Adrenal gland (tissue), 9 donors: ENCODE measurements at regions not wholly inside any gene's neighbourhood (a gene's known extent, or its start where the extent isn't known, plus 50 kb on each side); places are given as distances from the start of the nearest gene placed in this dataset.

Source experiments
- DNase-seq, 7 donors: peaks; one replicate each; pipeline ENCODE4 v3.0.0-alpha.2; 2019 to 2020
- H3K27ac ChIP-seq, 5 donors: fragments of 200-600 bp; sonication (generic) in 4 of 5; 1 replicate in 3 of 5; 2 replicates in 2 of 5; pipeline versions ENCODE4 v1.5.1 to v1.8.0; 2016 to 2020; ENCODE audit warnings: mild to moderate bottlenecking in 1 of 5
- H3K27me3 ChIP-seq: fragments of 200-600 bp; 2 replicates; pipeline ENCODE4 v1.8.0; 2021
- H3K36me3 ChIP-seq, 2 donors: fragments of 200-600 bp; replicated peaks in 1 of 2; 1 replicate in 1 of 2; 2 replicates in 1 of 2; pipeline versions ENCODE4 v1.5.1 to v1.8.0; 2018 to 2022
- H3K4me1 ChIP-seq, 2 donors: fragments of 200-600 bp; replicated peaks in 1 of 2; 1 replicate in 1 of 2; 2 replicates in 1 of 2; pipeline versions ENCODE4 v1.5.1 to v1.8.0; 2018 to 2021
- H3K4me3 ChIP-seq, 4 donors: fragments of 200-600 bp; sonication (generic) in 3 of 4; one replicate each; pipeline ENCODE4 v1.5.1; 2016 to 2018
- H3K9me3 ChIP-seq, 3 donors: fragments of 200-600 bp; sonication (generic) in 1 of 3; replicated peaks in 1 of 3; 1 replicate in 2 of 3; 2 replicates in 1 of 3; pipeline versions ENCODE4 v1.5.1 to v1.8.0; 2016 to 2021
- POLR2A ChIP-seq, 2 donors: fragments of 450-650 bp; IDR thresholded peaks; one replicate each; pipeline ENCODE4 v1.6.1; 2017; ENCODE audit warnings: antibody characterized with exemption in 2 of 2, mild to moderate bottlenecking in 2 of 2, moderate library complexity in 1 of 2
- WGBS, 4 donors: extraction: QIAGEN DNeasy Blood & Tissue Kit in 2 of 4; methylation state at CpG; one replicate each; pipeline versions ENCODE4 v1.1.5 to v1.1.7; 2013 to 2017; 5-methylcytosine and 5-hydroxymethylcytosine counted together
- intact Hi-C, 2 donors: fragments of 100-400 bp; cut with DNase I; formaldehyde crosslinking; loops; one replicate each; pipeline versions ENCODE4 v1.14.1 to v1.15.0; 2022 to 2023
- TF ChIP-seq, protein P1 (sequence below), 6 experiments: fragments of 450-650 bp in 4 of 6; fragments of 200-600 bp in 2 of 6; sonication (generic) in 1 of 6; IDR thresholded peaks; 1 replicate in 5 of 6; 2 replicates in 1 of 6; pipeline versions ENCODE4 v1.5.1 to v1.8.0; 2016 to 2021; ENCODE audit warnings: antibody characterized with exemption in 6 of 6, mild to moderate bottlenecking in 2 of 6, moderate library complexity in 1 of 6
- donor health status: healthy with polysubstance abuse.
- donor health status: Bipolar disorder and iron deficiency.
- donor health status: DM: yes; HTN: yes; CAD: no.
- donor health status: DM: no; HTN: no; CAD: no.
- donor health status: DM: no; HTN: no; CAD: no.

DNA sequence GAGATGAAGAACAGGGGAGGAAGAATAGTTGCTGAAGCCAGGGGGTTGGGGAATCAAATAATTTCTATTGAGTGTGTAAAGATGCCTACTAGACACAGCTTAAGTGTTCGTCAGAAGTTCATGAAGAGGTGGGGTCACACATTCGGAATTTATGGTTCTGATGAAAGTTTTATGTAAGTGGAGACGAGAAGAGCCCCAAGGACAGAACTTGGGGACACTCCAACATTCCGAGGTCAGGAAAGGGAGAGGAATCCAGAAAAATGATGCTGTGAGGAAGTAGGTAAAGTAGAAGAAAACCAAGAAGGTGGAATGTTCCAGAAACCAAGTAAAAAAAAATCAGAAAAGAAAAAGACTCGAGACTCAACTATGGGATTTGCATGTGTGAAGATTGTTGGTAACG, 272.5 kb downstream of the SIPA1L2 start:
- H3K4me3 ChIP-seq = no peak overlapping the region
- no peak overlapping the region for H3K27ac ChIP-seq
- no peaks in the 10 kb centered on the region for H3K36me3 ChIP-seq
- TF ChIP-seq, protein P1, sequence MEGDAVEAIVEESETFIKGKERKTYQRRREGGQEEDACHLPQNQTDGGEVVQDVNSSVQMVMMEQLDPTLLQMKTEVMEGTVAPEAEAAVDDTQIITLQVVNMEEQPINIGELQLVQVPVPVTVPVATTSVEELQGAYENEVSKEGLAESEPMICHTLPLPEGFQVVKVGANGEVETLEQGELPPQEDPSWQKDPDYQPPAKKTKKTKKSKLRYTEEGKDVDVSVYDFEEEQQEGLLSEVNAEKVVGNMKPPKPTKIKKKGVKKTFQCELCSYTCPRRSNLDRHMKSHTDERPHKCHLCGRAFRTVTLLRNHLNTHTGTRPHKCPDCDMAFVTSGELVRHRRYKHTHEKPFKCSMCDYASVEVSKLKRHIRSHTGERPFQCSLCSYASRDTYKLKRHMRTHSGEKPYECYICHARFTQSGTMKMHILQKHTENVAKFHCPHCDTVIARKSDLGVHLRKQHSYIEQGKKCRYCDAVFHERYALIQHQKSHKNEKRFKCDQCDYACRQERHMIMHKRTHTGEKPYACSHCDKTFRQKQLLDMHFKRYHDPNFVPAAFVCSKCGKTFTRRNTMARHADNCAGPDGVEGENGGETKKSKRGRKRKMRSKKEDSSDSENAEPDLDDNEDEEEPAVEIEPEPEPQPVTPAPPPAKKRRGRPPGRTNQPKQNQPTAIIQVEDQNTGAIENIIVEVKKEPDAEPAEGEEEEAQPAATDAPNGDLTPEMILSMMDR (IDR thresholded peaks at IDR 0.05) = no peak
- no peak for TF ChIP-seq POLR2A (IDR thresholded peaks at IDR 0.05)
- no peaks in the 10 kb centered on the region for H3K9me3 ChIP-seq
- intact Hi-C loops = no loop called here
- WGBS, 4 donors = 57 to 73% (median 67%) methylated on average over 6 of the region's 6 CpGs
- no peaks in the 10 kb centered on the region for H3K27me3 ChIP-seq
- no peak for DNase-seq
- no peaks in the 10 kb centered on the region for H3K4me1 ChIP-seq

DNA sequence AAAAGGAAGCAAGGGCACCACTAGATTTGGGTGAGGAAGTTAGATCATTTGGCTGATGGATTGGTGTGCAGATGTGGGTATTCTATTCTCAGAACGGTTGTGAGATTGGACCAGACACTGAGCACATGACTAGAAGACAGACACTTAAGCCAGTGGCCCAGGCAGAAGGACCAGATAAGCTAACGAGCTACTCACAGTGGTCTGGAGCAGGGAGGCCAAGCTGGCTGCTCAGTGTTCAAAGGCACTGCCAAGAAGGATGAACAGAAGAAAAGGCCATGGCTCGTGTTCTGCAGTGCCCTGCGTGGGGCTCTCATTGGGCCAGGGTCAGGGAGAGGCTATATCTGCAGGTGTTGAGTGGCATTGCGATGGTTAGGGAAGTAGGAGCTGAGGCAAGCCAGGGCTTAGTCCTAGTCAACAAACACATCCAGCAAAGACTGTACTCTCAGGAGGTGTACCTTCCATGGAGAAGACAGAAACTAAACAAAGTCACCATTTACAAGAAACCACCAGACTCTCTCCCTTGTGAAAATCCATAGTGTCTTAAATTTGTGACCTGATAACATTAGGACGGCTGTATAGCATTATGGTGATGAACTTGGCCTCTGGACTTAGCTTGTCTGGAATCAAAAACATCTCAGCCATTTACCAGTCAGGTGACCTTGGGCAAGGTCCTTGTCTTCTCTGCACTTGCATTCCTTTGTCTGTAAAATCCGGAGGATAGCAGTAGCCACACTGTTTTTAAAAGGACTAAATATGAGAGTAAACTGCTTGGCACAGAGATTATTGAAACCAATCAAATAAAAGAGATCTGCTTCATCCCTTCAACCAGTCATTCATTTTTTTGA, 274.5 kb downstream of the SIPA1L2 start:
- intact Hi-C loops = no loop called here
- TF ChIP-seq POLR2A (IDR thresholded peaks at IDR 0.05) = no peak
- TF ChIP-seq, protein P1 (IDR thresholded peaks at IDR 0.05) = no peak
- whole genome bisulfite sequencing, 4 donors = 69 to 74% (median 71%) methylated on average over 7 of the region's 7 CpGs
- Histone ChIP-seq H3K9me3 (no peaks in the 10 kb centered on the region), H3K4me1 (no peaks in the 10 kb centered on the region), H3K27me3 (no peaks in the 10 kb centered on the region), H3K27ac (no peak overlapping the region), H3K36me3 (no peaks in the 10 kb centered on the region), H3K4me3 (no peak overlapping the region)
- peak in 1 of 7 donors; percentile 19 for DNase-seq

DNA sequence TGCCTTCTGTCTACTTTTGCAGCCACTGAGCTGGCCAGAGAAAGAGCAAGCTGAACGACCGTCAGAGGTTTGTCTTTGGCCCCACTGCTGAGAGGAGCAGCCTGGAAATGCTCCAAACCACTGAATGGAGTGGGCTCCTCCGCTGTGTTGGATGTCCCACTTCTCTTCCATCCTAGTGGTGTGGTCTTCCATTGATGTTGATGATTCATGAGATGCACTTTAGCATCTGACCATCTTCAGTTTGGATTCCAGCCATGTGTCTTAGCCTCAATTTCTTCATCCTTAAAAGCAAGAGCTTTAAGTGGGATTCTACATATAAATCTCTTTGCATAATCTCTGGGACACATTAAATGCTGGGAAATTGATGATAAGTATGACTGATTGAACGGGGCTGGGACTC, 276.9 kb downstream of the SIPA1L2 start:
- intact Hi-C loops = no loop called here
- DNase-seq = no peak
- TF ChIP-seq POLR2A (IDR thresholded peaks at IDR 0.05) = no peak
- TF ChIP-seq, protein P1 (IDR thresholded peaks at IDR 0.05) = no peak

DNA sequence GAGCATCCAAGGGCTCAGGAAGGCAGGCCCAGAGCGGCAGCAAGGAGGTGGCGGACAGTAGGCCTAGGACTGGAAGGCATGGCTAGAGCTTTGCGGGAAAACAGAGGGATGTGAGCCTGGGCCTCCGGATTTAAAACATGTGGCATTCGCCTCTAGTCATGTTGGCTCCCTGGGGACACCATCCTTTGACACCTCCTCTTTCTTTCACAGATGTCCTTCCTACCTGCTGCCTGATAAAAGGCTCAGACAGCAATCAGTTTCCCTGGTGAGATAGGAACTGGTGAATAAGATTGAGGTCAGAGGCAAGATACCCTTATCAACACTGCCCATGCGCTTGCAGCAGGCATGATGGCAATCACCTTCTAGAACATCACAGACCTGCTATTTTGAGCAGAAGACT, 277.6 kb downstream of the SIPA1L2 start:
- no peaks in the 10 kb centered on the region for H3K27me3 ChIP-seq
- intact Hi-C loops = no loop called here
- DNase-seq = no peak
- H3K9me3 ChIP-seq = no peaks in the 10 kb centered on the region
- TF ChIP-seq, protein P1 (IDR thresholded peaks at IDR 0.05) = no peak
- no peak for TF ChIP-seq POLR2A (IDR thresholded peaks at IDR 0.05)
- no peak overlapping the region for H3K4me3 ChIP-seq
- H3K36me3 ChIP-seq = no peaks in the 10 kb centered on the region
- WGBS, 4 donors = 95 to 99% (median 98%) methylated on average over 6 of the region's 6 CpGs
- no peak overlapping the region for H3K27ac ChIP-seq
- no peaks in the 10 kb centered on the region for H3K4me1 ChIP-seq

More for the DNA sequence above, 276.9 kb downstream of the SIPA1L2 start:
- H3K36me3 ChIP-seq = no peaks in the 10 kb centered on the region
- H3K27me3 ChIP-seq = no peaks in the 10 kb centered on the region
- H3K27ac ChIP-seq = no peak overlapping the region
- no peak overlapping the region for H3K4me3 ChIP-seq
- no peaks in the 10 kb centered on the region for H3K4me1 ChIP-seq
- 67 to 95% (median 82%) methylated on average over 4 of the region's 4 CpGs for WGBS, 4 donors
- no peaks in the 10 kb centered on the region for H3K9me3 ChIP-seq
